IPS DF 4.7 (cell line): ENCODE measurements at regions not wholly inside any gene's neighbourhood (a gene's known extent, or its start where the extent isn't known, plus 50 kb on each side); places are given as distances from the start of the nearest gene placed in this dataset.

Experiments
- DNase-seq: peaks from one replicate; pipeline ENCODE4 v3.0.0-alpha.2; 2013; ENCODE audit warnings: low spot score; ENCODE audit errors: extremely low read depth

DNA sequence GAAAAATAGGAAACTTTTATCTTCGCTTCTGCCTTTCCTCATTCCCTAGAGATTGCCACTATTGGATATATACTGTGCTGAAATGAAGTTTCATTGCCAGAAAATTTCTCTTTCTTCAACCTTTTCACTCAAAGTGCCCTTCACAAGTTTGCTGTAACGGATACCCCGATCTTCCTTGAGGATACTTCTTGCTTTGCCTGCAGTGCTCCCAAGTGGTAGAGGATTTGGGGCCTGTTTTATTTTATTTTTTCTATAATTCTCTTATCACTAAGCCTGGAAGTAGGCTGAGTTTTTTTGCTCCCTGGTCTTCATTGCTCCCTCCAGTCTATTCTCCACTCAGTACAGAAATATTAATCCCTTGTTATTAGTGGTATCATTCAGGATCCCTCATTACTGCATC, 481.4 kb upstream of the CDH18 start:
- DNase-seq: no peak

- DNase-seq: no peak
Observed at GRCh38 chr5:20466512-20466911, 478.5 kb upstream of the CDH18 start.

DNA sequence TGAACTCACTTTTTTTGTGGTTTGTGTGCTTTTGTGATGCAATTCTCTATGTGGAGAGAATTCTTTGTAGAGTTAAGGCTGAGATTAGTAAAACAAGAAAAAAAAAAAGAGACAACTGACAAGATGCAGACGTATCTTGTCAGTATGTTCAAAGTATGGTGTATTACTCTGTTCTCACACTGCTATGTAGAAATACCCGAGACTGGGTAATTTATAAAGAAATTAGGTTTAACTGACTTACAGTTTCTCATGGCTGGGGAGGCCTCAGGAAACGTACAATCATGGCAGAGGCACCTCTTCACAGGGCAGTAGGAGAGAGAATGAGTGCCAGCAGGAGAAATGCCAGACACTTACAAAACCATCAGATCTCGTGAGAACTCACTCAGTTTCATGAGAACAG, 475.2 kb upstream of the CDH18 start:
- no peak for DNase-seq

- no peak for DNase-seq
Observed at GRCh38 chr5:20446121-20446520, 458.1 kb upstream of the CDH18 start.

DNA sequence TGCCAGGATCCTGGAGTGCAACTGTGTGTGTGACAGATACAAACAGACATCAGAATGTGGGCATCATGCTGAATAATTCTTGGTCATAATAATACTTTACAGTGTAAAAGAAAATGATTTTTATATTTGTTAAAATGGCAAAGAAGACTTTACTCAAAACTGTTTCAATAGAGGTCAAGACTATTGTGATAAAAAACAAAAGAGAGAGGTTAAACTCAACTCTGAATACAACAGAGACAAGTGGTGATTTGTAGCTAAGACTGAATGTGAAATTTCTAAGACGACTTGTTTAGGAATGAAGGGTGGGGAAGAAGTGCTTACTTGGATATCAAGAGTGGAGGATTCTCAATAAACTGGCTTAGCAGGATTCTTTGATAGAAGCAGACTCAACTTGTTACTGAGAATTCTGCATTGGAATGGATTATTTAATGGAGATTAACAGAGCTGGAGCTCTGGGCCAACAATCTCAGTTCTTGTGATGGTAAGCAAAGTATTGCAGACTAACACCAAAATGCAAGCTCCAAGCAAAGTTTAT, 457.4 kb upstream of the CDH18 start:
- DNase-seq: no peak

GRCh38 chr5:20434786-20435185, 446.8 kb upstream of the CDH18 start:
- DNase-seq: no peak

- no peak for DNase-seq
Observed at GRCh38 chr5:20420991-20421595, 433.1 kb upstream of the CDH18 start.
